ENCODE measurements at regions not wholly inside any gene's neighbourhood (a gene's known extent, or its start where the extent isn't known, plus 50 kb on each side); places are given as distances from the start of the nearest gene placed in this dataset.

GRCh38 chr4:63528256-63528991 is 880.8 kb downstream of the TECRL start:
- TF ChIP-seq CTCF (IDR thresholded peaks at IDR 0.05) (peak; percentile 24; the same call in 1 of the 2 replicates), SIN3A (IDR thresholded peaks at IDR 0.05; ENCODE audit: borderline replicate concordance, insufficient read depth, low read depth, low read length) (no peak)

Data from Panc1 (cell line).